ENCODE measurements at regions not wholly inside any gene's neighbourhood (a gene's known extent, or its start where the extent isn't known, plus 50 kb on each side); places are given as distances from the start of the nearest gene placed in this dataset.
"Not testable (repeated sequence)": the region's sequence is repeated elsewhere in the genome, so short reads cannot be mapped to it uniquely, and the experiment has no call there.

GRCh38 chr10:108048898-108049297 lies 884.4 kb upstream of the SORCS1 start:
- H3K27me3 Mint-ChIP-seq: no peaks in the 10 kb centered on the region
- no peaks in the 10 kb centered on the region for H3K4me1 Mint-ChIP-seq (ENCODE audit: low read depth)
- no peak overlapping the region for H3K27ac Mint-ChIP-seq
- H3K4me3 Mint-ChIP-seq: no peak overlapping the region
- no peaks in the 10 kb centered on the region for H3K36me3 Mint-ChIP-seq
- peaks cover 4% of the 10 kb centered on the region for H3K9me3 Mint-ChIP-seq (ENCODE audit: low read depth)

- no peaks in the 10 kb centered on the region for H3K36me3 Mint-ChIP-seq
- H3K27me3 Mint-ChIP-seq: no peaks in the 10 kb centered on the region
- H3K27ac Mint-ChIP-seq: no peak overlapping the region
- no peaks in the 10 kb centered on the region for H3K4me1 Mint-ChIP-seq (ENCODE audit: low read depth)
- H3K9me3 Mint-ChIP-seq (ENCODE audit: low read depth): peaks cover 5% of the 10 kb centered on the region
- no peak overlapping the region for H3K4me3 Mint-ChIP-seq
Observed at GRCh38 chr10:108039821-108040584, 875.5 kb upstream of the SORCS1 start.

- H3K4me3 Mint-ChIP-seq: no peak overlapping the region
Observed at GRCh38 chr10:108037061-108037460, 872.6 kb upstream of the SORCS1 start.

DNA sequence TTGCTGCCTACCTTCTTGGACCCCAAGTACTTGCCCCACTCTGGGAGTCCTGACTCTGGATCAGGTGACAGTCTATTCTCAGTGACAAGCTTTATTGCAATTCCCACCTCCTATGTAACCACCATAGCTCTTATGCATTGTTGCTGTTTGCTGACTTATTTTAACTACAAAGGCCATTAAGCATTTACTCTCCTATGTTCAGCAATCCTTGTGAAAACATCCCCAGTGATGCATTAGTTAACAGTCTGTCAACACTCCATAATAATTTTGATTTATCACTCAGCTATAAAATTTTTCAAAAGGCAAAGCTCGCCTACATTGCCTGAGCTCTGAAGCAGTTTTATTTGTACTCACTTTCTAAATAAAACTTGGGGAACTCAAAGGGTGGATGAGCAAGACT lies 871.8 kb upstream of the SORCS1 start:
- H3K36me3 Mint-ChIP-seq: no peaks in the 10 kb centered on the region
- peaks cover 5% of the 10 kb centered on the region for H3K9me3 Mint-ChIP-seq (ENCODE audit: low read depth)
- no peaks in the 10 kb centered on the region for H3K27me3 Mint-ChIP-seq
- no peaks in the 10 kb centered on the region for H3K4me1 Mint-ChIP-seq (ENCODE audit: low read depth)
- H3K4me3 Mint-ChIP-seq: no peak overlapping the region
- H3K27ac Mint-ChIP-seq: no peak overlapping the region

More at GRCh38 chr10:108037061-108037460, 872.6 kb upstream of the SORCS1 start:
- H3K36me3 Mint-ChIP-seq: no peaks in the 10 kb centered on the region
- no peak overlapping the region for H3K27ac Mint-ChIP-seq
- H3K4me1 Mint-ChIP-seq (ENCODE audit: low read depth): no peaks in the 10 kb centered on the region
- peaks cover 5% of the 10 kb centered on the region for H3K9me3 Mint-ChIP-seq (ENCODE audit: low read depth)
- no peaks in the 10 kb centered on the region for H3K27me3 Mint-ChIP-seq

- Mint-ChIP-seq H3K27ac (no peak overlapping the region), H3K27me3 (no peaks in the 10 kb centered on the region), H3K36me3 (no peaks in the 10 kb centered on the region), H3K9me3 (ENCODE audit: low read depth) (peaks cover 5% of the 10 kb centered on the region), H3K4me1 (ENCODE audit: low read depth) (no peaks in the 10 kb centered on the region), H3K4me3 (no peak overlapping the region)
Observed at GRCh38 chr10:108034829-108035228, 870.3 kb upstream of the SORCS1 start.

DNA sequence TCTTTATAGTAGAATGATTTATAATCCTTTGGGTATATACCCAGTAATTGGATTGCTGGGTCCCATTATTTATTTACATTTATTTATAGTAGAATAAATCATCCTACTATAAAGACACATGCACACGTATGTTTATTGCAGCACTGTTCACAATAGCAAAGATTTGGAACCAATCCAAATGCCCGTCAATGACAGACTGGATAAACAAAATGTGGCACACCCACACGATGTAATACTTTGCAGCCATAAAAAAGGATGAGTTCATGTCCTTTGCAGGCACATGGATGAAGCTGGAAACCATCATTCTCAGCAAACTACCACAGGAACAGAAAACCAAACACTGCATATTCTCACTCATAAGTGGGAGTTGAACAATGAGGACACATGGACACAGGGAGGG lies 869.0 kb upstream of the SORCS1 start:
- H3K4me3 Mint-ChIP-seq; H3K36me3 Mint-ChIP-seq; H3K9me3 Mint-ChIP-seq (ENCODE audit: low read depth); H3K27me3 Mint-ChIP-seq; H3K27ac Mint-ChIP-seq; H3K4me1 Mint-ChIP-seq (ENCODE audit: low read depth): not testable (repeated sequence)

GRCh38 chr10:108031505-108031904 lies 867.0 kb upstream of the SORCS1 start:
- Mint-ChIP-seq H3K27me3 (no peaks in the 10 kb centered on the region), H3K9me3 (ENCODE audit: low read depth) (no peaks in the 10 kb centered on the region)

DNA sequence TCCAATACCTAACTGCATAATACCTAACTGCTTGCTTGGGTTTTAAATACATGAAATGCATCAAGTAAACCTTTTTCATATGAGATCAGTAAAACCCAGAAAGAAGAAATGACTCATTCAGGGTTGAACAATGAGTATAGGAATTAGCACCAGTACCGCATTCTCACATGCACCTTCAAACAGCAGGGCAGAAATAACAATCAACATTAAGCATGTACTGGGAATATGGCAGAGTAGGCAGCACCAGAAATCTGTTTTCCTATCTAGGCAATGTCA lies 850.3 kb upstream of the SORCS1 start:
- Mint-ChIP-seq H3K36me3 (no peaks in the 10 kb centered on the region), H3K9me3 (ENCODE audit: low read depth) (peaks cover 9% of the 10 kb centered on the region), H3K27ac (no peak overlapping the region), H3K27me3 (no peaks in the 10 kb centered on the region), H3K4me3 (no peak overlapping the region), H3K4me1 (ENCODE audit: low read depth) (no peaks in the 10 kb centered on the region)

More at GRCh38 chr10:108031505-108031904, 867.0 kb upstream of the SORCS1 start:
- Mint-ChIP-seq H3K36me3 (no peaks in the 10 kb centered on the region), H3K27ac (no peak overlapping the region), H3K4me3 (no peak overlapping the region), H3K4me1 (ENCODE audit: low read depth) (no peaks in the 10 kb centered on the region)

- Mint-ChIP-seq H3K27ac (no peak overlapping the region), H3K4me3 (no peak overlapping the region)
Observed at GRCh38 chr10:108014145-108014901, 849.8 kb upstream of the SORCS1 start.

GRCh38 chr10:108005627-108006026 lies 841.1 kb upstream of the SORCS1 start:
- no peaks in the 10 kb centered on the region for H3K4me1 Mint-ChIP-seq (ENCODE audit: low read depth)

More at GRCh38 chr10:108014145-108014901, 849.8 kb upstream of the SORCS1 start:
- peaks cover 14% of the 10 kb centered on the region for H3K9me3 Mint-ChIP-seq (ENCODE audit: low read depth)
- no peaks in the 10 kb centered on the region for H3K27me3 Mint-ChIP-seq
- H3K36me3 Mint-ChIP-seq: no peaks in the 10 kb centered on the region
- no peaks in the 10 kb centered on the region for H3K4me1 Mint-ChIP-seq (ENCODE audit: low read depth)

GRCh38 chr10:108003576-108003975 lies 839.1 kb upstream of the SORCS1 start:
- no peaks in the 10 kb centered on the region for H3K27me3 Mint-ChIP-seq
- no peaks in the 10 kb centered on the region for H3K4me1 Mint-ChIP-seq (ENCODE audit: low read depth)
- no peak overlapping the region for H3K4me3 Mint-ChIP-seq
- no peak overlapping the region for H3K27ac Mint-ChIP-seq
- peaks cover 4% of the 10 kb centered on the region for H3K9me3 Mint-ChIP-seq (ENCODE audit: low read depth)
- H3K36me3 Mint-ChIP-seq: no peaks in the 10 kb centered on the region

More at GRCh38 chr10:108005627-108006026, 841.1 kb upstream of the SORCS1 start:
- no peak overlapping the region for H3K27ac Mint-ChIP-seq
- H3K9me3 Mint-ChIP-seq (ENCODE audit: low read depth): peaks cover 9% of the 10 kb centered on the region
- H3K36me3 Mint-ChIP-seq: no peaks in the 10 kb centered on the region
- H3K27me3 Mint-ChIP-seq: no peaks in the 10 kb centered on the region
- no peak overlapping the region for H3K4me3 Mint-ChIP-seq

GRCh38 chr10:108003061-108003460 lies 838.6 kb upstream of the SORCS1 start:
- no peaks in the 10 kb centered on the region for H3K27me3 Mint-ChIP-seq
- no peaks in the 10 kb centered on the region for H3K4me1 Mint-ChIP-seq (ENCODE audit: low read depth)
- H3K9me3 Mint-ChIP-seq (ENCODE audit: low read depth): peaks cover 4% of the 10 kb centered on the region
- H3K27ac Mint-ChIP-seq: no peak overlapping the region
- H3K4me3 Mint-ChIP-seq: no peak overlapping the region
- H3K36me3 Mint-ChIP-seq: no peaks in the 10 kb centered on the region

DNA sequence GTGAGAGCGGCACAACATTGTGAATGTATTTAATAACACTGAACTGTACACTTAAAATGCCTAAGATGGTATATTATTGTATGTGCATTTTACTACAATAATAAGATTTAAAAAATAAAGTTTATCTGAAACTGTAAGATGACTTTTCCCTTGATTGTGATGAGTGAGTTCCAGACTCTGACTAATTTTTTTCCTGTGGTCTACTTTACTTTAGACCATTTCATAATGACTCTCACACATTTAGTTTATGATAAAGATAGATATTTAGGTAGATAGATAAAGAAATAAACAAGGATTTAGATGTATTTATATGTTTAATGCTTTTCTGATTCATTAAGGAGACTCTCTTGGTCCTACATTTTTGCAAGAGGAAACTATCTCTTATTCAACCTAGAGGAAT lies 835.9 kb upstream of the SORCS1 start:
- no peak overlapping the region for H3K27ac Mint-ChIP-seq
- no peaks in the 10 kb centered on the region for H3K4me1 Mint-ChIP-seq (ENCODE audit: low read depth)
- H3K27me3 Mint-ChIP-seq: no peaks in the 10 kb centered on the region
- no peak overlapping the region for H3K4me3 Mint-ChIP-seq
- H3K36me3 Mint-ChIP-seq: no peaks in the 10 kb centered on the region
- H3K9me3 Mint-ChIP-seq (ENCODE audit: low read depth): peaks cover 4% of the 10 kb centered on the region

- H3K36me3 Mint-ChIP-seq: no peaks in the 10 kb centered on the region
- no peaks in the 10 kb centered on the region for H3K4me1 Mint-ChIP-seq (ENCODE audit: low read depth)
- no peaks in the 10 kb centered on the region for H3K27me3 Mint-ChIP-seq
- no peak overlapping the region for H3K4me3 Mint-ChIP-seq
- H3K9me3 Mint-ChIP-seq (ENCODE audit: low read depth): peaks cover 3% of the 10 kb centered on the region
- no peak overlapping the region for H3K27ac Mint-ChIP-seq
Observed at GRCh38 chr10:107994621-107995270, 830.2 kb upstream of the SORCS1 start.

DNA sequence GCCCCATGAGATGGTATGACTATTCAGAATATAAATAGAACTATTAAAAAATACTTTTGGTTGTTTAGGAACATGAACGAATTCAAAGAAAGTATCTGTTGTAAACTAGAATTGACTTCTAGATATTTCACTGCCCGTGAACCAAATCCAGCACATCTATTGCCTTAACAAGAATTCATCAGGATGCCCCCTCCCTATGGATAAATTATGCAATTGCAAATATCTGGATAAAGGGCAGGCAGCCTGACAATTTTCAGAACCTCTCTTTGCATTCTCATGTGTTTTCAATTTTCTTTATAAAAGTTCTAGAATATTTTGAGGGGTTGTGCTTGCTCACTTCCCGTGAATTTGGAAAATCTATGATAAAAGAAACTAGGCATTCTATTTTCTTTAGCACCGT lies 822.1 kb upstream of the SORCS1 start:
- no peaks in the 10 kb centered on the region for H3K36me3 Mint-ChIP-seq
- H3K27ac Mint-ChIP-seq: no peak overlapping the region
- no peaks in the 10 kb centered on the region for H3K4me1 Mint-ChIP-seq (ENCODE audit: low read depth)
- peaks cover 7% of the 10 kb centered on the region for H3K9me3 Mint-ChIP-seq (ENCODE audit: low read depth)
- no peaks in the 10 kb centered on the region for H3K27me3 Mint-ChIP-seq
- H3K4me3 Mint-ChIP-seq: no peak overlapping the region
